ENCODE measurements at regions not wholly inside any gene's neighbourhood (a gene's known extent, or its start where the extent isn't known, plus 50 kb on each side); places are given as distances from the start of the nearest gene placed in this dataset.

- Histone ChIP-seq H3K27ac (ENCODE audit: low read depth, low read length) (no peak overlapping the region), H3K27me3 (ENCODE audit: low read length) (no peaks in the 10 kb centered on the region), H2AFZ (ENCODE audit: low read depth, low read length, severe bottlenecking) (no peak overlapping the region), H4K20me1 (ENCODE audit: low read depth, low read length) (no peaks in the 10 kb centered on the region), H3K9me3 (ENCODE audit: insufficient read depth, low read length) (no peaks in the 10 kb centered on the region), H3K79me2 (ENCODE audit: insufficient read depth, low read length) (no peaks in the 10 kb centered on the region), H3K36me3 (ENCODE audit: low read length) (no peaks in the 10 kb centered on the region), H3F3A (ENCODE audit: insufficient read depth) (no peaks in the 10 kb centered on the region), H3K9me2 (replicated peaks; ENCODE audit: insufficient read depth, low read length) (no peaks in the 10 kb centered on the region), H3K4me2 (ENCODE audit: low read depth, low read length, poor library complexity, severe bottlenecking) (no peak overlapping the region), H3K9ac (ENCODE audit: low read length) (no peak overlapping the region), H3K4me3 (ENCODE audit: insufficient read depth, low read length, poor library complexity, severe bottlenecking) (no peak overlapping the region)
- no peak for TF ChIP-seq EZH2phosphoT487 (conservative IDR thresholded peaks at IDR 0.05; ENCODE audit: low read length)
- TF ChIP-seq, protein P1, sequence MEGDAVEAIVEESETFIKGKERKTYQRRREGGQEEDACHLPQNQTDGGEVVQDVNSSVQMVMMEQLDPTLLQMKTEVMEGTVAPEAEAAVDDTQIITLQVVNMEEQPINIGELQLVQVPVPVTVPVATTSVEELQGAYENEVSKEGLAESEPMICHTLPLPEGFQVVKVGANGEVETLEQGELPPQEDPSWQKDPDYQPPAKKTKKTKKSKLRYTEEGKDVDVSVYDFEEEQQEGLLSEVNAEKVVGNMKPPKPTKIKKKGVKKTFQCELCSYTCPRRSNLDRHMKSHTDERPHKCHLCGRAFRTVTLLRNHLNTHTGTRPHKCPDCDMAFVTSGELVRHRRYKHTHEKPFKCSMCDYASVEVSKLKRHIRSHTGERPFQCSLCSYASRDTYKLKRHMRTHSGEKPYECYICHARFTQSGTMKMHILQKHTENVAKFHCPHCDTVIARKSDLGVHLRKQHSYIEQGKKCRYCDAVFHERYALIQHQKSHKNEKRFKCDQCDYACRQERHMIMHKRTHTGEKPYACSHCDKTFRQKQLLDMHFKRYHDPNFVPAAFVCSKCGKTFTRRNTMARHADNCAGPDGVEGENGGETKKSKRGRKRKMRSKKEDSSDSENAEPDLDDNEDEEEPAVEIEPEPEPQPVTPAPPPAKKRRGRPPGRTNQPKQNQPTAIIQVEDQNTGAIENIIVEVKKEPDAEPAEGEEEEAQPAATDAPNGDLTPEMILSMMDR (IDR thresholded peaks at IDR 0.05; ENCODE audit: insufficient read depth, low read length, poor library complexity, severe bottlenecking) = no peak
Observed at GRCh38 chr15:89002281-89002761, 85.9 kb upstream of the ABHD2 start.

DNA sequence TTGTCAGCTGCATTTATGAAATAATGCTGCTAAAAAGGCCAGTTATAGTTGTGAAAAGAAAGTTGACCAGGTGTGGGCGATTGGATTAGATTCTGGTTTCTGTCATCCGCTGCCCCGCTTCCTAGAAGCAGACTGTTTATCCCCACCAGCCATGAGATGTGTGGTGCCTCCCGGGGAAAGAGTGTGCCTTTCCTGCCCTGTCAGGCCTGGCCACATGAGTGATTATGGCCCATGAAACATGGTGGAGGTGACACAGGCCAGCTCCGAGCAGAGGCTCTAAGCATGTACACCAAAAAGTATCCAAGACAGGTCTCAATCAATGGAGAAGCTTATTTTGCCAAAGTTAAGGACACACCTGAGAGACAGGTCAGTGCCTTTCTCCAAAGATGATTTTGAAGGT, 85.4 kb upstream of the ABHD2 start:
- Histone ChIP-seq H3K9ac (ENCODE audit: low read length) (no peak overlapping the region), H3K36me3 (ENCODE audit: low read length) (no peaks in the 10 kb centered on the region), H3K27ac (ENCODE audit: low read depth, low read length) (no peak overlapping the region), H3K4me3 (ENCODE audit: insufficient read depth, low read length, poor library complexity, severe bottlenecking) (no peak overlapping the region), H3K79me2 (ENCODE audit: insufficient read depth, low read length) (no peaks in the 10 kb centered on the region), H3K9me2 (replicated peaks; ENCODE audit: insufficient read depth, low read length) (no peaks in the 10 kb centered on the region), H3K9me3 (ENCODE audit: insufficient read depth, low read length) (no peaks in the 10 kb centered on the region), H3K4me2 (ENCODE audit: low read depth, low read length, poor library complexity, severe bottlenecking) (no peak overlapping the region), H2AFZ (ENCODE audit: low read depth, low read length, severe bottlenecking) (no peak overlapping the region), H3F3A (ENCODE audit: insufficient read depth) (no peaks in the 10 kb centered on the region), H3K27me3 (ENCODE audit: low read length) (no peaks in the 10 kb centered on the region), H4K20me1 (ENCODE audit: low read depth, low read length) (no peaks in the 10 kb centered on the region)
- TF ChIP-seq, protein P1 (IDR thresholded peaks at IDR 0.05; ENCODE audit: insufficient read depth, low read length, poor library complexity, severe bottlenecking) = no peak
- no peak for TF ChIP-seq EZH2phosphoT487 (conservative IDR thresholded peaks at IDR 0.05; ENCODE audit: low read length)

DNA sequence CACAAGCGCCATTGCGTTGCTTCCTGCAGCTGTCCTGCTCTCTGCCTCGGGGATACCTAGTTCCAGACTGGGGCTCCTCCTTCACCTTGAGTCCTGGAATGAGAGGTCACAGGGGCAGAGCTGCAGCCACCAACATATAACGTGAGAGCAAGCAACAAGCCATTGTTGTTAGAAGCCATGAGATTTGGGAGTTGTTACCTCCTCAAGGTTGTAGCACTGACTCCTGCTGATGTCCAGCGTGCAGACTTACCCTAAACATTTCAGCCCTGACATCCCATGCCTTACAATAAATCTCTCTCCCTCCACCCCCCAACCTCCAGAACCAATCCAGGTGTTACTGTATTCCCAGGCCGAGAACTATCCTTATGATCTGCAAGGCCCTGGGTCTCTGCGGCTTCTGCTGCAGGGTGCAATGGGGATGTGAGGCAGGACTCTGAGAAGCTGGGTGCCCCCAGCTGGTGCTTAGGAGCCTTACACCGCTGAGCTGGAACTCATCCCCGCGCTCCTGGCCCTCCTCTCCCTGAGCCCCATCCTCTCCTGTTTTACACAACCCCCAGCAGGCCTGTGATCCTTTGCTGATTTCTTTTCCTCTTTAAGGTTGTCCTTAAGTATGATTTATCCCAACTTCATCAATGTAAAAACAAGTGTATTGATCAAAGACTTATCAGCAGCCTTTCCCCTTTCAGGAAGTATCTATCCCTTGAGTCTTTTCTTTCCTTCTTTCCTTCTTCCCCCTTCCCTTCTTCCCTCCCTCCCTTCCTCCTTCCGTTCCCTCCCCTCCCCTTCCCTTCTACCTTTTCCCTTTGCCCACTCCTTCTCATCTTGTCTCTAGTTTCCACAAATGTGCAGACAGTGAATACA, 84.2 kb upstream of the ABHD2 start:
- no peaks in the 10 kb centered on the region for H3K9me3 ChIP-seq (ENCODE audit: insufficient read depth, low read length)
- no peak overlapping the region for H3K4me3 ChIP-seq (ENCODE audit: insufficient read depth, low read length, poor library complexity, severe bottlenecking)
- no peak overlapping the region for H3K4me2 ChIP-seq (ENCODE audit: low read depth, low read length, poor library complexity, severe bottlenecking)
- no peak overlapping the region for H3K9ac ChIP-seq (ENCODE audit: low read length)
- no peaks in the 10 kb centered on the region for H3K27me3 ChIP-seq (ENCODE audit: low read length)
- no peaks in the 10 kb centered on the region for H3K79me2 ChIP-seq (ENCODE audit: insufficient read depth, low read length)
- no peaks in the 10 kb centered on the region for H3F3A ChIP-seq (ENCODE audit: insufficient read depth)
- no peaks in the 10 kb centered on the region for H3K36me3 ChIP-seq (ENCODE audit: low read length)
- H4K20me1 ChIP-seq (ENCODE audit: low read depth, low read length) = no peaks in the 10 kb centered on the region
- H3K27ac ChIP-seq (ENCODE audit: low read depth, low read length) = no peak overlapping the region
- no peak overlapping the region for H2AFZ ChIP-seq (ENCODE audit: low read depth, low read length, severe bottlenecking)
- TF ChIP-seq, protein P1 (IDR thresholded peaks at IDR 0.05; ENCODE audit: insufficient read depth, low read length, poor library complexity, severe bottlenecking) = no peak
- no peak for TF ChIP-seq EZH2phosphoT487 (conservative IDR thresholded peaks at IDR 0.05; ENCODE audit: low read length)
- H3K9me2 ChIP-seq (replicated peaks; ENCODE audit: insufficient read depth, low read length) = no peaks in the 10 kb centered on the region
